C4-2B (cell line): ENCODE measurements at regions not wholly inside any gene's neighbourhood (a gene's known extent, or its start where the extent isn't known, plus 50 kb on each side); places are given as distances from the start of the nearest gene placed in this dataset.
"Not testable (repeated sequence)": the region's sequence is repeated elsewhere in the genome, so short reads cannot be mapped to it uniquely, and the experiment has no call there.

ENCODE experiments used
- H3K27ac ChIP-seq: fragments of 450-650 bp; 2 replicates; pipeline ENCODE4 v1.5.1; 2017
- ZFX ChIP-seq: fragments of 450-650 bp; IDR thresholded peaks from 2 replicates; pipeline ENCODE4 v1.6.1; 2017
- TF ChIP-seq, protein P1 (sequence below): fragments of 450-650 bp; conservative IDR thresholded peaks from 2 replicates; pipeline ENCODE4 v1.5.1; 2017; ENCODE audit warnings: mild to moderate bottlenecking

GRCh38 chrX:56125946-56126345 lies 106.2 kb upstream of the KLF8 start:
- no peak overlapping the region for H3K27ac ChIP-seq
- TF ChIP-seq ZFX = no peak
- TF ChIP-seq, protein P1, sequence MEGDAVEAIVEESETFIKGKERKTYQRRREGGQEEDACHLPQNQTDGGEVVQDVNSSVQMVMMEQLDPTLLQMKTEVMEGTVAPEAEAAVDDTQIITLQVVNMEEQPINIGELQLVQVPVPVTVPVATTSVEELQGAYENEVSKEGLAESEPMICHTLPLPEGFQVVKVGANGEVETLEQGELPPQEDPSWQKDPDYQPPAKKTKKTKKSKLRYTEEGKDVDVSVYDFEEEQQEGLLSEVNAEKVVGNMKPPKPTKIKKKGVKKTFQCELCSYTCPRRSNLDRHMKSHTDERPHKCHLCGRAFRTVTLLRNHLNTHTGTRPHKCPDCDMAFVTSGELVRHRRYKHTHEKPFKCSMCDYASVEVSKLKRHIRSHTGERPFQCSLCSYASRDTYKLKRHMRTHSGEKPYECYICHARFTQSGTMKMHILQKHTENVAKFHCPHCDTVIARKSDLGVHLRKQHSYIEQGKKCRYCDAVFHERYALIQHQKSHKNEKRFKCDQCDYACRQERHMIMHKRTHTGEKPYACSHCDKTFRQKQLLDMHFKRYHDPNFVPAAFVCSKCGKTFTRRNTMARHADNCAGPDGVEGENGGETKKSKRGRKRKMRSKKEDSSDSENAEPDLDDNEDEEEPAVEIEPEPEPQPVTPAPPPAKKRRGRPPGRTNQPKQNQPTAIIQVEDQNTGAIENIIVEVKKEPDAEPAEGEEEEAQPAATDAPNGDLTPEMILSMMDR = no peak

DNA sequence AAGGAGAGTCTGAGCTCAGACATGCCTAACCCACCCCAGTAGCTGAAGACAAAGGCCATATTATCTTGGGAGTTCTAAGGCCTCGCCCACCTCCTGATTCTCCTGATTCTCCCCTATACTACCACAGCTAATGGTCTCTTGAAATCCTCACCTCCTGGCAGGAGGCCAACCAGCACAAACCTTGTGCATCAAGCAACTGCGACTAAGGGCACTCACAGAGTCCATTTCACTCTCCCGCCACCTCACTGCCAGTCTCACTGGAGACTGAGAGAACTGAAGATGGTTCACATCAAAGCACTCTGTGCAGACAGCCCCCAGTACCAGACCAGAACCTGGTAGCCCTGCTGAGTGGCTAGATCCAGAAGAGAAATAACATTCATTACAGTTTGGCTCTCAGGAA lies 102.1 kb upstream of the KLF8 start:
- TF ChIP-seq, protein P1 = no peak
- no peak overlapping the region for H3K27ac ChIP-seq

GRCh38 chrX:56130436-56130835 lies 101.7 kb upstream of the KLF8 start:
- H3K27ac ChIP-seq = no peak overlapping the region
- no peak for TF ChIP-seq ZFX
- TF ChIP-seq, protein P1 = no peak

- H3K27ac ChIP-seq = not testable (repeated sequence)
Observed at GRCh38 chrX:56164135-56164534, 68.0 kb upstream of the KLF8 start.
